BLaER1 treated with 17β-estradiol and CSF1 and Interleukin-3, amounts not matched to agents 10 nM and 100 nM (cell line): ENCODE measurements at regions not wholly inside any gene's neighbourhood (a gene's known extent, or its start where the extent isn't known, plus 50 kb on each side); places are given as distances from the start of the nearest gene placed in this dataset.

ENCODE experiments used
- H3K27ac ChIP-seq, 11 experiments: shearing (Covaris generic); formaldehyde crosslinking; 2 replicates each; pipeline ENCODE4 v1.8.1; 2022
- H3K27me3 ChIP-seq, 11 experiments: shearing (Covaris generic); formaldehyde crosslinking; 2 replicates each; pipeline ENCODE4 v1.8.1; 2022
- H3K36me3 ChIP-seq, 11 experiments: shearing (Covaris generic); formaldehyde crosslinking; 2 replicates each; pipeline ENCODE4 v1.8.1; 2022
- H3K4me1 ChIP-seq, 10 experiments: shearing (Covaris generic); formaldehyde crosslinking; 2 replicates each; pipeline ENCODE4 v1.8.1; 2022
- H3K4me2 ChIP-seq, 11 experiments: shearing (Covaris generic); formaldehyde crosslinking; 2 replicates each; pipeline ENCODE4 v1.8.1; 2022
- H3K4me3 ChIP-seq, 10 experiments: shearing (Covaris generic); formaldehyde crosslinking; 2 replicates each; pipeline ENCODE4 v1.8.1; 2022
- H3K9ac ChIP-seq, 11 experiments: shearing (Covaris generic); formaldehyde crosslinking; 2 replicates each; pipeline ENCODE4 v1.8.1; 2022
- H3K9me3 ChIP-seq, 11 experiments: shearing (Covaris generic); formaldehyde crosslinking; replicated peaks in 1 of 11; 2 replicates each; pipeline ENCODE4 v1.8.1; 2022
- H4K20me1 ChIP-seq, 11 experiments: shearing (Covaris generic); formaldehyde crosslinking; 2 replicates each; pipeline ENCODE4 v1.8.1; 2022
- Cebpa-rat ChIP-seq, 11 experiments: shearing (Covaris generic); IDR thresholded peaks; 2 replicates each; pipeline ENCODE4 v1.8.1; 2022

DNA sequence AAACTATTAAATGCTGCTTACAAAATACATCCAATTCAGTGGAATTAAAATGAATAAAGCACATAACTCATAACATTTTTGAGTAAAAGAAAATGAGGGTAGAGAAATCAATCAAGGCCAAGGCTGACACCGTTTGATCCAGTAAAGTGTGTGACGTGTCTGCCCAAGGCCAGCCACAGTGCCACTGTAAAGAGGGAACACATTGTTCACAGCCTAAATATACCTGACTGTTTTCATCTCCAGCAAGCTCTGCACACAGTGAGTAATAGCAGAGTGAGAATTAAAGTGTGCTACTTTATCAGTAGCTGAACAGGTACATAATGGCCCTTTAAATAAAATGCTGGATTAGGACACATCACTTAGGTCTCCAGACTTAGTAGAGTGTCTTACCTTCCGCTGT lies 130.8 kb upstream of the DPP6 start:
- H3K9me3 ChIP-seq: peaks cover 0 to 18% (median 14%) of the 10 kb centered on the region in 11 experiments; a peak in 13 of 22 replicates
- H3K36me3 ChIP-seq: no peaks in the 10 kb centered on the region
- no peaks in the 10 kb centered on the region for H4K20me1 ChIP-seq
- H3K9ac ChIP-seq: no peak overlapping the region
- H3K4me3 ChIP-seq: no peak overlapping the region
- no peaks in the 10 kb centered on the region for H3K27me3 ChIP-seq
- no peak for TF ChIP-seq Cebpa-rat (IDR thresholded peaks at IDR 0.05)
- no peaks in the 10 kb centered on the region for H3K4me1 ChIP-seq
- H3K4me2 ChIP-seq: no peak overlapping the region
- H3K27ac ChIP-seq: no peak overlapping the region

DNA sequence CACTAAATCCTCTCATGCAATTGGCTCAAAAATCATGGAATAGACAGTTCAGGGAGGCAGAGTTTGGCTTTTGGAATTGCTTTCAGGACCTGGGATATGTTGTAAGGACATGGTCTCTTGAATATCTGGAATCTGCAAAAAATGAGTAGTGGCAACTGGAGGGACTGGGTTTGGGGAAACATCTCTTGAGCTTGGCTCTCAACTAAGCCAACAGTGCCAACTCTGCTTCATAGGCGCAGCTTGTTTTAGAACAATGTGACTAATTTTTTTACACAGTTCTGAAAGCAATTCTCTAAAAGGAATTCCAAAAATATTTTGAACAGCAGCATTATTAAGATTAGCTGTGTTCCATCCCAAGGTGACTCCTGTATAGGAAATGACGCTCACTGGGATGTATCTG lies 121.5 kb upstream of the DPP6 start:
- Histone ChIP-seq H3K36me3 (no peaks in the 10 kb centered on the region), H3K4me1 (peaks cover 0 to 17% (median 2%) of the 10 kb centered on the region in 10 experiments; a peak in 8 of 20 replicates), H3K4me2 (no peak overlapping the region), H3K4me3 (no peak overlapping the region), H3K9ac (no peak overlapping the region), H3K27ac (no peak overlapping the region), H4K20me1 (no peaks in the 10 kb centered on the region), H3K27me3 (no peaks in the 10 kb centered on the region), H3K9me3 (peaks cover 0 to 10% (median 2%) of the 10 kb centered on the region in 11 experiments; a peak in 8 of 22 replicates)
- TF ChIP-seq Cebpa-rat (IDR thresholded peaks at IDR 0.05): no peak

DNA sequence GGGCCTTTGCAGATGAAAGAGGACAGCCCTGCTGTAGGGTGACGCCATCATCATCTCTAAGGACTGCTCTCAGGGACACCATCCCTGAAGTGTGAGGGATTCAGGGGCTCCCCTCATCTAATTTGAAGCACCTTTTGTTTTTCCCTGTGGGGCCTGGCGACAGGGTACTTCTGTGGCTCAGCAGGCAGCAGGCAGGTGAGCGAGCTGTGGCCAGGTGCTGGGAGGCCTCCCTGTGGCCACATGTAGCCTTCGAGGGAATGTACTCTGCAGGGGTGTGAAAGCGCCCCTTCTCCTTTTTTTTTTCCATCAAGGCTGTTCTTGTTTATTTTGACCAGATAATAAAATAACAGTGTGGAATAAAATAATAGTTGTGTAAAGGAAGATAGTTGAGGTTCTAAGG lies 118.2 kb upstream of the DPP6 start:
- Histone ChIP-seq H3K4me3 (no peak overlapping the region), H3K4me1 (peaks cover 0 to 17% (median 2%) of the 10 kb centered on the region in 10 experiments; a peak in 8 of 20 replicates), H3K36me3 (no peaks in the 10 kb centered on the region), H3K9ac (no peak overlapping the region), H3K9me3 (peaks cover 0 to 9% (median 0%) of the 10 kb centered on the region in 11 experiments; a peak in 1 of 22 replicates), H3K27me3 (no peaks in the 10 kb centered on the region), H3K4me2 (peak overlapping the region in 2 of 11 experiments; percentile 3 to 25; a peak in 2 of 22 replicates), H4K20me1 (no peaks in the 10 kb centered on the region), H3K27ac (no peak overlapping the region)
- TF ChIP-seq Cebpa-rat (IDR thresholded peaks at IDR 0.05): no peak

DNA sequence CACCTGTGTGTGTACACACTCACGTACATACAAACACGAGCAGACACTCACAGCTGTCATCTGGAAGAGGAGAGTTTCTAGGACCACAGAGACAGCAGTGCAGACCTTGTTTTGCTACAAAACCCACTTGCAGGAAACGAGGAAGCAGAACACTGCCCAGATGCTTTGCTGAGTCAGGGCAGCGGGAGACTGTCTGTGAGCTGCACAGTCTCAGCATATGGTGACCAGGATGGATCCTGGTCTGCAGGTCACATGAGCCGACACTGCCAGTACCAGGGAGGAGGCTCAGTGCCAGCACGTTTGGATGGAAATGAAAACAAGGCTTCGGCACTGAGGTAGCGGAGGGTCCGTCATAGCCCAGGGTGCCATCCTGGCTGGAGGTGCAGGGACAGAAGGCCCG lies 117.6 kb upstream of the DPP6 start:
- no peaks in the 10 kb centered on the region for H3K36me3 ChIP-seq
- no peaks in the 10 kb centered on the region for H4K20me1 ChIP-seq
- peaks cover 0 to 9% (median 0%) of the 10 kb centered on the region in 11 experiments; a peak in 1 of 22 replicates for H3K9me3 ChIP-seq
- no peaks in the 10 kb centered on the region for H3K27me3 ChIP-seq
- H3K4me1 ChIP-seq: peaks cover 0 to 17% (median 2%) of the 10 kb centered on the region in 10 experiments; a peak in 8 of 20 replicates
- no peak overlapping the region for H3K9ac ChIP-seq
- H3K27ac ChIP-seq: no peak overlapping the region
- no peak overlapping the region for H3K4me3 ChIP-seq
- H3K4me2 ChIP-seq: peak overlapping the region in 3 of 11 experiments; percentile 3 to 25 (median 12); a peak in 4 of 22 replicates
- no peak for TF ChIP-seq Cebpa-rat (IDR thresholded peaks at IDR 0.05)

DNA sequence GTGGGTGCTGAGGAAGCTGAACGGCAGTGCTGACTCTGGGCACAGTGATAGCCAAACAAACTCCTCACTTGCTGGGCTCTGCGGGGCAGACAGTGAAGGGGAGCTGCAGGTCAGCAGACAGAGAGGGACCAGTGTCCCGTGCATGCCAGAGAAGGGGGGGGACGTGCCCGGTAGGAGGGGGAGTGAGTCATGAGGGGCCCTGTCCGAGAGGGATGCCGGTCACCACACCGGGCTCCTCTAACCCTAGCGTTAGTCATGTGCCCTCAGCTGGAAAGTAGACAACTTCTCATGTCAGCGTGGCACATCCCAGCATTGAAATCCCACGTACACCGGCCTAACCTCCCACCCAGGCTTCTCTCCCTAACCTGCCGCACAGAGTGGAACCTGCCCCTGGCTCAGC lies 117.1 kb upstream of the DPP6 start:
- Histone ChIP-seq H3K4me2 (peak overlapping the region in 3 of 11 experiments; percentile 3 to 25 (median 12); a peak in 4 of 22 replicates), H3K9me3 (peaks cover 0 to 9% (median 0%) of the 10 kb centered on the region in 11 experiments; a peak in 1 of 22 replicates), H3K4me1 (peaks cover 0 to 20% (median 2%) of the 10 kb centered on the region in 10 experiments; a peak in 8 of 20 replicates), H3K36me3 (no peaks in the 10 kb centered on the region), H3K4me3 (no peak overlapping the region), H3K27ac (no peak overlapping the region), H3K9ac (no peak overlapping the region), H3K27me3 (no peaks in the 10 kb centered on the region), H4K20me1 (no peaks in the 10 kb centered on the region)
- no peak for TF ChIP-seq Cebpa-rat (IDR thresholded peaks at IDR 0.05)

DNA sequence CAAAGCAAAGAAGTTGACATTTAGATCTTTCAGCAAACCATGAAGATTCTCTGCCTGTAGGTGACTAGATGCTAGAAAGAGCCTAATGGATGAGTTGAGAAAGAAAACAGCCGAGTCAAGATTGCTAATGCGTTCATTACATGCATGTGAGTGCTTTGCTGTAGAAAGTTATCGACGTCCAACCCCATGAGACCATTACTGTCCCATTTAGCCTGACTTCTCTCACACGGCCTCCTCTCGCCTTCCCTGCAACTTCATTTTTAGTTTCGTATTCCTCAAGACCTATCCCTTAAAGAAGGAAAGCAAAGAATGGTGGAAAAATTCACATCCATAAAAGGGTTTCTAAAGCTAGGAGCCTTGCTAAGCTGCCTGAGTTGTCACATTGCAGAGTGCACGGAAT lies 113.7 kb upstream of the DPP6 start:
- Histone ChIP-seq H3K36me3 (no peaks in the 10 kb centered on the region), H3K9ac (no peak overlapping the region), H4K20me1 (no peaks in the 10 kb centered on the region), H3K9me3 (no peaks in the 10 kb centered on the region), H3K27me3 (no peaks in the 10 kb centered on the region), H3K4me3 (no peak overlapping the region), H3K4me2 (no peak overlapping the region), H3K4me1 (peaks cover 0 to 23% (median 2%) of the 10 kb centered on the region in 10 experiments; a peak in 8 of 20 replicates), H3K27ac (no peak overlapping the region)
- no peak for TF ChIP-seq Cebpa-rat (IDR thresholded peaks at IDR 0.05)

DNA sequence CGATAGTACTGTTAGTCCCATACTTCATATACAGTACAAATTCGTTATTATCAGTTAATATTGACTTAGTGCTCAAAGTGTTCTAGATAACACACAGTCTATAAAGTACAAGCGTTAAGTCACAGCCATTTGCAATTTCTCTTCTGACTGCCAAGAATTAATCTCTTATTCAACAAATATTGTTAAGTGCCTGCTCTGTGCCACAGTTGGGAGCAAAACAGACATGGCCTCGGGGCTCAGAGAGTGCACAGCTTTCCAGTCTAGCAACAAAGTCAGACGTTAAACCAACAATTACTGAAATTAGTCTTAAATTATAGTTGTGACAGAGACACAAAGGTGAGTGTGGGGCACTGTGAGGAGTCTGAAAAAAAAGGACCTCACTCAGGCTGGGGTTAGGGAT lies 113.0 kb upstream of the DPP6 start:
- no peak for TF ChIP-seq Cebpa-rat (IDR thresholded peaks at IDR 0.05)
- no peak overlapping the region for H3K27ac ChIP-seq
- H3K36me3 ChIP-seq: no peaks in the 10 kb centered on the region
- H3K9ac ChIP-seq: no peak overlapping the region
- H3K4me1 ChIP-seq: peaks cover 0 to 28% (median 2%) of the 10 kb centered on the region in 10 experiments; a peak in 8 of 20 replicates
- no peak overlapping the region for H3K4me2 ChIP-seq
- no peaks in the 10 kb centered on the region for H3K9me3 ChIP-seq
- no peaks in the 10 kb centered on the region for H3K27me3 ChIP-seq
- H3K4me3 ChIP-seq: no peak overlapping the region
- H4K20me1 ChIP-seq: no peaks in the 10 kb centered on the region

DNA sequence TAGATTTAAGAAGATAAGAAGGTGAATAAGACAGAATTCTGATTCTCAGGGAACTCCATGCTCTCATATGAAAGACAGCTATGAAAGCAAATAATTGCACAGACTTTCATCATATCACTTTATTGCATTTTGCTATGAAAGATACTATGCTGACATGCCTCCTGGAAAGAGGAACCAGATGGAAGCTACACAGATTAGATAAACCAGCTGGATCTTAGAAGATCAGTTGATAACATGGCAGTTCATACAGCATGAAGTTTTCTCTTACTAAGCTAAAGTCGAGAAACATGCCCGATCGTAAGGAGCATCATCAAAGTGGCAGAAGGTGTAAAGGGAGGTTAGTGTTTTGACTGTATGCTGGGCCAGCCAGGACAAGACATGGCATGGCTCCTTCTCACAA lies 112.5 kb upstream of the DPP6 start:
- Histone ChIP-seq H3K4me2 (0 out of 22 replicates have a peak overlapping the region, but pooled peaks of 1 of the 11 experiments have one; percentile 22), H3K36me3 (no peaks in the 10 kb centered on the region), H3K27ac (no peak overlapping the region), H4K20me1 (no peaks in the 10 kb centered on the region), H3K4me1 (peaks cover 0 to 26% (median 2%) of the 10 kb centered on the region in 10 experiments; a peak in 8 of 20 replicates), H3K9me3 (no peaks in the 10 kb centered on the region), H3K4me3 (no peak overlapping the region), H3K9ac (no peak overlapping the region), H3K27me3 (no peaks in the 10 kb centered on the region)
- TF ChIP-seq Cebpa-rat (IDR thresholded peaks at IDR 0.05): no peak

DNA sequence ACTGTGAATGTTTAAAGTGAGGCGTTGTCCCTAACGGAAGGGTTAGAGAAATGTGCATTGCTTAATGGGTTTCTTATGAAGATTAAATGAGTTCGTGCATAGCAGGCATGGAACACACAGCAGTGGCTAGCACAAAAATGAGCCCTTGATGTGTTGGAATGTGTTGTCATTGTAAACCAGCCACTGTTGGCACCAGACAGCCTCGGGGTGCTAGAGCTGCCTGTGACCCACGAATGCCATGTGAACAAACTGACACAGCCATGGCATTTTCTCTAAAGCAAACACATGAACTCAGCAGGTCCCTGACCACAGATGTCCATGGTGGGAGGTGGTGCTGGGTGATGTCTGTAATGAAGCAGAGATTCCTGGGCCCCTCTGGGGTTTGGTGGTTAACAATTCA lies 111.1 kb upstream of the DPP6 start:
- H3K36me3 ChIP-seq: no peaks in the 10 kb centered on the region
- H3K4me2 ChIP-seq: no peak overlapping the region
- peaks cover 0 to 34% (median 0%) of the 10 kb centered on the region in 10 experiments; a peak in 6 of 20 replicates for H3K4me1 ChIP-seq
- no peak overlapping the region for H3K4me3 ChIP-seq
- TF ChIP-seq Cebpa-rat (IDR thresholded peaks at IDR 0.05): no peak
- H3K27me3 ChIP-seq: no peaks in the 10 kb centered on the region
- no peaks in the 10 kb centered on the region for H4K20me1 ChIP-seq
- H3K27ac ChIP-seq: no peak overlapping the region
- H3K9me3 ChIP-seq: no peaks in the 10 kb centered on the region
- H3K9ac ChIP-seq: no peak overlapping the region

DNA sequence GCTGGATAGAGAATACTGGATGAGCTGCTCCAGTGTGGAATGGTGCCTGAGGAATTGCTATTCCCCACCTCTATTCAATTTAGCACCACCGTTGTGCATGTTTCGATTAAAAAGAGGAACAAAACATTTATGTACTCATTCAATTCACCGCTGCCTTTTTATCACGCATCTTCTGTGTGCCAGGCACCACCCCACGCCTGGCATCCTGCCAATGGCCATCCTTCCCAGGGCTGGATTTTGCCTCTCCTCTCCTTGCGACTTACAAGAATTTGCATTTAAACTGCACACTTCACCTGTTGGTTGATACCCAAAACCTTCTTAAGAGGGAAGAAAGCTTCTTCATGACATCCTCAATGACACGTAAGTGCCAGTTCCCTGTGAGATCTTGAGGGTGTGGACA lies 110.2 kb upstream of the DPP6 start:
- Histone ChIP-seq H3K9me3 (no peaks in the 10 kb centered on the region), H3K27ac (no peak overlapping the region), H3K9ac (no peak overlapping the region), H3K27me3 (no peaks in the 10 kb centered on the region), H3K36me3 (no peaks in the 10 kb centered on the region), H3K4me2 (no peak overlapping the region), H3K4me1 (peaks cover 0 to 44% (median 0%) of the 10 kb centered on the region in 10 experiments; a peak in 6 of 20 replicates), H4K20me1 (no peaks in the 10 kb centered on the region), H3K4me3 (no peak overlapping the region)
- no peak for TF ChIP-seq Cebpa-rat (IDR thresholded peaks at IDR 0.05)
